Left colon (tissue), 2 donors: ENCODE measurements at regions not wholly inside any gene's neighbourhood (a gene's known extent, or its start where the extent isn't known, plus 50 kb on each side); places are given as distances from the start of the nearest gene placed in this dataset.
"Not testable (repeated sequence)": the region's sequence is repeated elsewhere in the genome, so short reads cannot be mapped to it uniquely, and the experiment has no call there.

Experiments
- ATAC-seq: fragments of 200-7000 bp; cut with Tn5 transposase; one replicate; pipeline ENCODE4 v1.9.1; 2020; ENCODE audit warnings: mild to moderate bottlenecking, moderate library complexity
- DNase-seq, 2 donors: peaks; one replicate each; pipeline ENCODE4 v3.0.0-alpha.2; 2020
- intact Hi-C, 2 donors: fragments of 100-400 bp; cut with DNase I in 1 of 2; cut with micrococcal nuclease in 1 of 2; formaldehyde crosslinking; loops; one replicate each; pipeline versions ENCODE4 v1.11.2 to v1.14.0; 2022; cut with DNase I, micrococcal nuclease
- donor health status: DM: no; HTN: no; CAD: no.
- donor health status: DM: yes; HTN: yes; CAD: no.

GRCh38 chr14:51337520-51337919, 97.5 kb downstream of the TMX1 start:
- DNase-seq (no peak), ATAC-seq (no peak)
- intact Hi-C loops: no loop called here

GRCh38 chr14:51341338-51341737, 101.3 kb downstream of the TMX1 start:
- DNase-seq: no peak
- intact Hi-C loops: no loop called here
- no peak for ATAC-seq

GRCh38 chr14:51342226-51342625, 102.2 kb downstream of the TMX1 start:
- peak; percentile 64 for ATAC-seq
- DNase-seq: no peak
- intact Hi-C loops: no loop called here

GRCh38 chr14:51351997-51352396, 112.0 kb downstream of the TMX1 start:
- ATAC-seq (no peak), DNase-seq (no peak)
- intact Hi-C loops: no loop called here

- intact Hi-C loops: no loop called here
- no peak for ATAC-seq
- DNase-seq: no peak
Measured at GRCh38 chr14:51353901-51354300, 113.9 kb downstream of the TMX1 start.

- ATAC-seq: no peak
- intact Hi-C loops: no loop called here
- DNase-seq: no peak
Measured at GRCh38 chr14:51354846-51355245, 114.8 kb downstream of the TMX1 start.

- intact Hi-C loops: no loop called here
- ATAC-seq: no peak
Measured at GRCh38 chr14:51356381-51356780, 116.3 kb downstream of the TMX1 start.

GRCh38 chr14:51357250-51357649, 117.2 kb downstream of the TMX1 start:
- no peak for ATAC-seq
- intact Hi-C loops: no loop called here

More at GRCh38 chr14:51356381-51356780, 116.3 kb downstream of the TMX1 start:
- DNase-seq: no peak

GRCh38 chr14:51360592-51360991, 120.5 kb downstream of the TMX1 start:
- intact Hi-C loops: no loop called here
- no peak for ATAC-seq
- DNase-seq: no peak

More at GRCh38 chr14:51357250-51357649, 117.2 kb downstream of the TMX1 start:
- no peak for DNase-seq

GRCh38 chr14:51365241-51365965, 125.4 kb downstream of the TMX1 start:
- ATAC-seq (no peak), DNase-seq (no peak)
- intact Hi-C loops: no loop called here

GRCh38 chr14:51366460-51366859, 126.4 kb downstream of the TMX1 start:
- intact Hi-C loops, ATAC-seq: not testable (repeated sequence)

GRCh38 chr14:51366866-51367599, 127.0 kb downstream of the TMX1 start:
- DNase-seq, intact Hi-C loops, ATAC-seq: not testable (repeated sequence)

More at GRCh38 chr14:51366460-51366859, 126.4 kb downstream of the TMX1 start:
- DNase-seq: not testable (repeated sequence)

GRCh38 chr14:51367600-51367931, 127.5 kb downstream of the TMX1 start:
- ATAC-seq: no peak
- intact Hi-C loops: no loop called here

GRCh38 chr14:51368721-51369163, 128.7 kb downstream of the TMX1 start:
- DNase-seq (no peak), ATAC-seq (no peak)
- intact Hi-C loops: no loop called here

More at GRCh38 chr14:51367600-51367931, 127.5 kb downstream of the TMX1 start:
- DNase-seq: no peak

- ATAC-seq (no peak), DNase-seq (peak in 1 of 2 donors; percentile 7)
- intact Hi-C loops: no loop called here
Measured at GRCh38 chr14:51369814-51370213, 129.8 kb downstream of the TMX1 start.

- DNase-seq (no peak), ATAC-seq (no peak)
- intact Hi-C loops: no loop called here
Measured at GRCh38 chr14:51370758-51371386, 130.8 kb downstream of the TMX1 start.

- intact Hi-C loops, ATAC-seq, DNase-seq: not testable (repeated sequence)
Measured at GRCh38 chr14:51377186-51377585, 137.1 kb downstream of the TMX1 start.

GRCh38 chr14:51382506-51382905, 142.5 kb downstream of the TMX1 start:
- ATAC-seq: no peak
- intact Hi-C loops: no loop called here

GRCh38 chr14:51386411-51386810, 146.4 kb downstream of the TMX1 start:
- ATAC-seq (no peak), DNase-seq (no peak)
- intact Hi-C loops: no loop called here

More at GRCh38 chr14:51382506-51382905, 142.5 kb downstream of the TMX1 start:
- DNase-seq: no peak
